ENCODE measurements at regions not wholly inside any gene's neighbourhood (a gene's known extent, or its start where the extent isn't known, plus 50 kb on each side); places are given as distances from the start of the nearest gene placed in this dataset.

DNA sequence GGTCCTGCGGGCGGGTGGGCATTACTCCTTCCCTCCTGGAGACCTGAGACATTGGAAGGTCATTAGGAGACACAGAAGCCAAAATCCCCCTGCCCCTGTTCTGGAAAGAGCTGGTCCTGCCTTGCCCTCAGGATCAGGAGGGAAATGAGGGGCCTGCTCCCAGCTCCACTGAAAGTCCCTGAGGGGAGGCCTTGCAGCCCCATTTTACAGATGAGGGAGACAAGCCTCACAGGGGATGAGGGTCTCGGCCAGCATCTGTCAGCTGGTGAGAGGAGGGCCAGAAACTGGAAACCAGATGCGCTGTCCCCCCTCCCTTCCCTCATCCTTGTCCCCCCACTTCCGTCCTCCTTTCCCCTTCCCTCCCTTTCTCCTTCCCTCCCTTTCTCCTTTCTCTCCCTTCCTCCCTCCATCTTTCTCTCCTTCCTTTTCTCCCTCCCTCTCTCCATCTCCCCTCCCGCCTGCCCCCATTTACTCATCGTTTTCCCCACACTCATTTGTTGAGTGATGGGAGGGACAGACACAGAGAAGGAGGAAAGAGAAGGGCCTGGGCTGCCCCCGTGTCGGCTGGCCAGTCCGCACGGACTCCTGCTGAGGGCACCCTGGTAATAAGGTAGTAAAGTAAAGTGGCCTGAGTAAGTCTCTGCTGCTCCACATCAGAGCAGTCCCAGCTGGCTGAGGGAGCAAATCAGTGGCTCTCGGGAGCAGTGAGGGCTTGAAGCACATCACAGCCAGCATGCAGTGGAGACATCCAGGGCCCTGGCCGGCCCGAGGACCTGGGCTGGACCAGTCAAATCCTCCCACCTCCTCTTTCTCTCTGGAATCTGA, 112.4 kb upstream of the ALDH1A3 start:
- TF ChIP-seq, protein P1, sequence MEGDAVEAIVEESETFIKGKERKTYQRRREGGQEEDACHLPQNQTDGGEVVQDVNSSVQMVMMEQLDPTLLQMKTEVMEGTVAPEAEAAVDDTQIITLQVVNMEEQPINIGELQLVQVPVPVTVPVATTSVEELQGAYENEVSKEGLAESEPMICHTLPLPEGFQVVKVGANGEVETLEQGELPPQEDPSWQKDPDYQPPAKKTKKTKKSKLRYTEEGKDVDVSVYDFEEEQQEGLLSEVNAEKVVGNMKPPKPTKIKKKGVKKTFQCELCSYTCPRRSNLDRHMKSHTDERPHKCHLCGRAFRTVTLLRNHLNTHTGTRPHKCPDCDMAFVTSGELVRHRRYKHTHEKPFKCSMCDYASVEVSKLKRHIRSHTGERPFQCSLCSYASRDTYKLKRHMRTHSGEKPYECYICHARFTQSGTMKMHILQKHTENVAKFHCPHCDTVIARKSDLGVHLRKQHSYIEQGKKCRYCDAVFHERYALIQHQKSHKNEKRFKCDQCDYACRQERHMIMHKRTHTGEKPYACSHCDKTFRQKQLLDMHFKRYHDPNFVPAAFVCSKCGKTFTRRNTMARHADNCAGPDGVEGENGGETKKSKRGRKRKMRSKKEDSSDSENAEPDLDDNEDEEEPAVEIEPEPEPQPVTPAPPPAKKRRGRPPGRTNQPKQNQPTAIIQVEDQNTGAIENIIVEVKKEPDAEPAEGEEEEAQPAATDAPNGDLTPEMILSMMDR (IDR thresholded peaks at IDR 0.05): no peak
- TF ChIP-seq GABPA (IDR thresholded peaks at IDR 0.05; ENCODE audit: low read depth) (no peak), NFIC (IDR thresholded peaks at IDR 0.05; ENCODE audit: borderline replicate concordance) (no peak), MAX (IDR thresholded peaks at IDR 0.05; ENCODE audit: low read depth) (no peak)
